NB4 (cell line): ENCODE measurements at regions not wholly inside any gene's neighbourhood (a gene's known extent, or its start where the extent isn't known, plus 50 kb on each side); places are given as distances from the start of the nearest gene placed in this dataset.

Source experiments
- DNase-seq: peaks from one replicate; pipeline ENCODE4 v3.0.0; 2010; ENCODE audit warnings: low read depth
- H3K4me3 ChIP-seq: one replicate; pipeline ENCODE4 v1.5.1; 2011; ENCODE audit warnings: mild to moderate bottlenecking, low read depth, low read length, moderate library complexity
- CTCF ChIP-seq: IDR thresholded peaks from one replicate; pipeline ENCODE4 v1.5.1; 2012; ENCODE audit warnings: low read depth, low read length
- MAX ChIP-seq: IDR thresholded peaks from 2 replicates; pipeline ENCODE4 v1.6.1; 2011; ENCODE audit warnings: low read depth, low read length
- MYC ChIP-seq: IDR thresholded peaks from 2 replicates; pipeline ENCODE4 v1.6.1; 2011; ENCODE audit warnings: low read depth, low read length
- POLR2A ChIP-seq: IDR thresholded peaks from 2 replicates; pipeline ENCODE4 v1.6.1; 2011; ENCODE audit warnings: mild to moderate bottlenecking; ENCODE audit not compliant: insufficient read length; ENCODE audit errors: extremely low read depth

GRCh38 chr5:1948111-1948510 is 65.4 kb upstream of the IRX4 start:
- no peak for DNase-seq
- TF ChIP-seq POLR2A (no peak), MAX (no peak), MYC (no peak), CTCF (no peak)
- H3K4me3 ChIP-seq = no peak overlapping the region

GRCh38 chr5:1946776-1947175 is 64.1 kb upstream of the IRX4 start:
- TF ChIP-seq MYC = no peak
- no peak for TF ChIP-seq POLR2A
- no peak for TF ChIP-seq MAX
- no peak for TF ChIP-seq CTCF
- no peak for DNase-seq
- H3K4me3 ChIP-seq = no peak overlapping the region

- no peak overlapping the region for H3K4me3 ChIP-seq
- TF ChIP-seq MYC = no peak
- no peak for TF ChIP-seq MAX
- TF ChIP-seq CTCF = no peak
- TF ChIP-seq POLR2A = no peak
Observed at GRCh38 chr5:1946122-1946677, 63.5 kb upstream of the IRX4 start.

GRCh38 chr5:1945606-1946005 is 62.9 kb upstream of the IRX4 start:
- no peak overlapping the region for H3K4me3 ChIP-seq
- TF ChIP-seq MAX = no peak
- TF ChIP-seq POLR2A = no peak
- no peak for TF ChIP-seq MYC
- TF ChIP-seq CTCF = no peak
- no peak for DNase-seq

More at GRCh38 chr5:1946122-1946677, 63.5 kb upstream of the IRX4 start:
- DNase-seq = no peak

- TF ChIP-seq POLR2A = no peak
- TF ChIP-seq MYC = no peak
- TF ChIP-seq CTCF = no peak
- no peak for TF ChIP-seq MAX
- no peak for DNase-seq
Observed at GRCh38 chr5:1944408-1944807, 61.7 kb upstream of the IRX4 start.

GRCh38 chr5:1943481-1943880 is 60.8 kb upstream of the IRX4 start:
- DNase-seq = no peak
- TF ChIP-seq MYC (no peak), CTCF (no peak), MAX (no peak), POLR2A (no peak)
- H3K4me3 ChIP-seq = no peak overlapping the region

More at GRCh38 chr5:1944408-1944807, 61.7 kb upstream of the IRX4 start:
- H3K4me3 ChIP-seq = no peak overlapping the region
